HCT116 (cell line): ENCODE measurements at regions not wholly inside any gene's neighbourhood (a gene's known extent, or its start where the extent isn't known, plus 50 kb on each side); places are given as distances from the start of the nearest gene placed in this dataset.

Source experiments
- ATAC-seq: fragments of 200-7000 bp; cut with Tn5 transposase; 2 replicates; pipeline ENCODE4 v1.9.1; 2020; ENCODE audit warnings: mild to moderate bottlenecking, moderate library complexity
- BruUV-seq: library from RNA; stranded (reverse); fragments of 400-500 nt; replicated peaks from 2 replicates; lab custom pipeline; 2021; lab: Mats Ljungman, UMichigan
- CTCF ChIA-PET: fragments of 300-600 bp; sonication (Branson Sonifier 250); formaldehyde crosslinking; loops from one replicate; lab custom pipeline; 2021; ENCODE audit warnings: antibody characterized with exemption; lab: Charles Lee
- POLR2A ChIA-PET: fragments of 300-600, 350-600 bp; sonication (Branson Sonifier 250); formaldehyde crosslinking; loops from one replicate; lab custom pipeline; 2021; ENCODE audit warnings: antibody characterized with exemption; lab: Charles Lee
- RAD21 ChIA-PET, 2 experiments: fragments of 300-600 bp; sonication (Branson Sonifier 250); formaldehyde crosslinking; loops; one replicate each; lab custom pipeline; 2023; ENCODE audit warnings: low total read pairs in 2 of 2; ENCODE audit not compliant: uncharacterized antibody in 2 of 2, unreplicated experiment in 2 of 2, low non-redundant PET in 1 of 2; lab: Charles Lee
- DNase-seq: peaks from one replicate; pipeline ENCODE4 v3.0.0-alpha.2; 2010; ENCODE audit warnings: low read depth, low spot score
- H2AFZ ChIP-seq: fragments of 200-600 bp; shearing (Covaris generic), sonication (generic); 2 replicates; pipeline ENCODE4 v1.6.1; 2017; ENCODE audit warnings: low read depth, mixed run types, mixed read lengths, antibody characterized with exemption, low read length; ENCODE audit not compliant: poor library complexity, severe bottlenecking
- H3K27ac ChIP-seq: 2 replicates; pipeline ENCODE4 v1.5.1; 2012; ENCODE audit warnings: low read depth, low read length
- H3K27me3 ChIP-seq: fragments of 200-600 bp; sonication (generic); 2 replicates; pipeline ENCODE4 v1.6.1; 2016; ENCODE audit warnings: mixed run types, low read length, mixed read lengths; ENCODE audit not compliant: insufficient read depth
- H3K36me3 ChIP-seq, 2 experiments: fragments of 200-500 bp in 1 of 2; fragments of 200-600 bp in 1 of 2; sonication (Bioruptor generic) in 1 of 2; sonication (generic) in 1 of 2; 2 replicates each; pipeline versions ENCODE4 v1.5.1 to v1.6.1; 2014 to 2016; ENCODE audit warnings: low read length in 2 of 2, inconsistent platforms in 1 of 2, mixed read lengths in 1 of 2, mixed run types in 1 of 2; ENCODE audit not compliant: insufficient read depth in 2 of 2, control insufficient read depth in 1 of 2
- H3K4me1 ChIP-seq, 2 experiments: fragments of 200-600 bp in 1 of 2; sonication (generic) in 1 of 2; 2 replicates each; pipeline versions ENCODE4 v1.5.1 to v1.6.1; 2012 to 2017; ENCODE audit warnings: low read length in 2 of 2, inconsistent platforms in 1 of 2, mild to moderate bottlenecking in 1 of 2, mixed read lengths in 1 of 2, mixed run types in 1 of 2, moderate library complexity in 1 of 2; ENCODE audit not compliant: insufficient read depth in 2 of 2, control insufficient read depth in 1 of 2
- H3K4me2 ChIP-seq: fragments of 200-600 bp; sonication (generic); 2 replicates; pipeline ENCODE4 v1.6.1; 2017; ENCODE audit warnings: mixed run types, low read length, mixed read lengths
- H3K4me3 ChIP-seq, 2 experiments: fragments of 200-600 bp in 1 of 2; sonication (generic) in 1 of 2; replicated peaks in 1 of 2; 2 replicates each; pipeline ENCODE4 v1.5.1; 2011 to 2016; ENCODE audit warnings: low read length in 2 of 2, control low read depth in 1 of 2, low read depth in 1 of 2, mild to moderate bottlenecking in 1 of 2, mixed read lengths in 1 of 2, mixed run types in 1 of 2
- H3K79me2 ChIP-seq: fragments of 200-600 bp; sonication (generic); 2 replicates; pipeline ENCODE4 v1.6.1; 2017; ENCODE audit warnings: mild to moderate bottlenecking, mixed run types, low read length, moderate library complexity, mixed read lengths; ENCODE audit not compliant: insufficient read depth
- H3K9ac ChIP-seq: fragments of 200-600 bp; sonication (generic); 2 replicates; pipeline ENCODE4 v1.6.1; 2016; ENCODE audit warnings: low read length, mixed read lengths
- H3K9me2 ChIP-seq: fragments of 200-600 bp; sonication (generic), shearing (Covaris generic); 2 replicates; pipeline ENCODE4 v1.6.1; 2017; ENCODE audit warnings: mixed run types, mild to moderate bottlenecking, moderate library complexity; ENCODE audit not compliant: insufficient read depth
- H3K9me3 ChIP-seq, 2 experiments: fragments of 200-500 bp in 1 of 2; fragments of 200-600 bp in 1 of 2; sonication (Bioruptor generic) in 1 of 2; sonication (generic) in 1 of 2; 2 replicates each; pipeline ENCODE4 v1.6.1; 2014 to 2017; ENCODE audit warnings: low read length in 2 of 2, mixed read lengths in 2 of 2, inconsistent platforms in 1 of 2, low read depth in 1 of 2, mild to moderate bottlenecking in 1 of 2, mixed run types in 1 of 2, moderate library complexity in 1 of 2; ENCODE audit not compliant: control insufficient read depth in 1 of 2, insufficient read depth in 1 of 2
- H4K20me1 ChIP-seq: fragments of 200-600 bp; sonication (generic), shearing (Covaris generic); 2 replicates; pipeline ENCODE4 v1.6.1; 2017; ENCODE audit warnings: mixed run types, mild to moderate bottlenecking, moderate library complexity; ENCODE audit not compliant: insufficient read depth
- CBX3 ChIP-seq: IDR thresholded peaks from 2 replicates; pipeline ENCODE4 v1.6.1; 2012; ENCODE audit warnings: low read depth
- CTCF ChIP-seq, 3 experiments: fragments of 200-600 bp in 1 of 3; sonication (generic) in 1 of 3; IDR thresholded peaks in 2 of 3; conservative IDR thresholded peaks in 1 of 3; 2 replicates each; pipeline ENCODE4 v1.5.1; 2012 to 2017; ENCODE audit warnings: low read depth in 2 of 3, low read length in 2 of 3, antibody characterized with exemption in 1 of 3, borderline replicate concordance in 1 of 3, control low read depth in 1 of 3, mild to moderate bottlenecking in 1 of 3, mixed read lengths in 1 of 3, mixed run types in 1 of 3, moderate library complexity in 1 of 3; ENCODE audit not compliant: insufficient read depth in 1 of 3
- EGR1 ChIP-seq: IDR thresholded peaks from 2 replicates; pipeline ENCODE4 v1.6.1; 2012; ENCODE audit warnings: low read depth
- ELF1 ChIP-seq: IDR thresholded peaks from 2 replicates; pipeline ENCODE4 v1.6.1; 2012; ENCODE audit warnings: low read depth, borderline replicate concordance
- EZH2 ChIP-seq: fragments of 200-600 bp; sonication (generic); IDR thresholded peaks from 2 replicates; pipeline ENCODE4 v1.6.1; 2017; ENCODE audit warnings: antibody characterized with exemption, mixed run types
- FOSL1 ChIP-seq: IDR thresholded peaks from 2 replicates; pipeline ENCODE4 v1.6.1; 2012; ENCODE audit warnings: low read depth
- POLR2A ChIP-seq: IDR thresholded peaks from 2 replicates; pipeline ENCODE4 v1.7.0; 2011; ENCODE audit warnings: borderline replicate concordance; ENCODE audit not compliant: insufficient read depth, insufficient read length; ENCODE audit errors: extremely low read depth
- SIN3A ChIP-seq: IDR thresholded peaks from 2 replicates; pipeline ENCODE4 v1.6.1; 2012; ENCODE audit warnings: low read depth
- SRF ChIP-seq: IDR thresholded peaks from 2 replicates; pipeline ENCODE4 v1.6.1; 2012; ENCODE audit warnings: low read depth
- TCF7L2 ChIP-seq: IDR thresholded peaks from 2 replicates; pipeline ENCODE4 v1.7.0; 2011; ENCODE audit warnings: borderline replicate concordance, inconsistent platforms; ENCODE audit not compliant: insufficient read depth, insufficient read length; ENCODE audit errors: extremely low read depth
- YY1 ChIP-seq: IDR thresholded peaks from 2 replicates; pipeline ENCODE4 v1.6.1; 2011; ENCODE audit warnings: low read length, low read depth, moderate library complexity, mild to moderate bottlenecking; ENCODE audit not compliant: insufficient replicate concordance; ENCODE audit errors: extremely low read depth
- intact Hi-C: fragments of 100-400 bp; cut with micrococcal nuclease; formaldehyde crosslinking; loops from 2 replicates; pipeline ENCODE4 v1.10.0; 2022

- Histone ChIP-seq H3K27ac (no peak overlapping the region), H3K4me3 (no peak overlapping the region), H3K36me3 (no peaks in the 10 kb centered on the region), H3K79me2 (no peaks in the 10 kb centered on the region), H3K4me1 (no peaks in the 10 kb centered on the region), H2AFZ (no peak overlapping the region), H3K27me3 (peaks cover 2% of the 10 kb centered on the region; the same call in 1 of the 2 replicates), H3K9me2 (no peaks in the 10 kb centered on the region), H3K9me3 (no peaks in the 10 kb centered on the region), H4K20me1 (no peaks in the 10 kb centered on the region), H3K4me2 (no peak overlapping the region), H3K9ac (no peak overlapping the region)
- no peak for ATAC-seq
- RAD21 ChIA-PET = no interaction called here
- BruUV-seq = no TSS peak
- intact Hi-C loops = no loop called here
- no peak for DNase-seq
- TF ChIP-seq FOSL1 (no peak), CTCF (IDR thresholded peaks at IDR 0.05 in 2 of 3, conservative IDR thresholded peaks at IDR 0.05 in 1 of 3; ENCODE audit: borderline replicate concordance in 1 of 3, insufficient read depth in 1 of 3, low read depth in 2 of 3, low read length in 2 of 3) (no peak), POLR2A (no peak), SIN3A (no peak), YY1 (no peak), CBX3 (no peak), SRF (no peak), EGR1 (no peak), TCF7L2 (no peak), ELF1 (no peak), EZH2 (no peak)
- CTCF ChIA-PET = no interaction called here
- POLR2A ChIA-PET = no interaction called here
Measured at GRCh38 chr14:65920996-65921395, 508.5 kb downstream of the FUT8 start.
